MM.1S (cell line): ENCODE measurements at regions not wholly inside any gene's neighbourhood (a gene's known extent, or its start where the extent isn't known, plus 50 kb on each side); places are given as distances from the start of the nearest gene placed in this dataset.

ENCODE experiments used
- EZH2 ChIP-seq: fragments of 300-600 bp; sonication (generic); optimal IDR thresholded peaks from 2 replicates; pipeline ENCODE3; 2017; ENCODE audit warnings: low read depth, mild to moderate bottlenecking, antibody characterized with exemption, low read length, mixed read lengths
- EZH2phosphoT487 ChIP-seq: fragments of 300-600 bp; sonication (generic); IDR thresholded peaks from 2 replicates; pipeline ENCODE4 v1.6.1; 2018; ENCODE audit warnings: antibody characterized with exemption, low read length
- TF ChIP-seq, protein P1 (sequence below): fragments of 300-600 bp; sonication (generic); IDR thresholded peaks from 2 replicates; pipeline ENCODE4 v1.5.1; 2016; ENCODE audit warnings: antibody characterized with exemption, low read length, mixed read lengths

DNA sequence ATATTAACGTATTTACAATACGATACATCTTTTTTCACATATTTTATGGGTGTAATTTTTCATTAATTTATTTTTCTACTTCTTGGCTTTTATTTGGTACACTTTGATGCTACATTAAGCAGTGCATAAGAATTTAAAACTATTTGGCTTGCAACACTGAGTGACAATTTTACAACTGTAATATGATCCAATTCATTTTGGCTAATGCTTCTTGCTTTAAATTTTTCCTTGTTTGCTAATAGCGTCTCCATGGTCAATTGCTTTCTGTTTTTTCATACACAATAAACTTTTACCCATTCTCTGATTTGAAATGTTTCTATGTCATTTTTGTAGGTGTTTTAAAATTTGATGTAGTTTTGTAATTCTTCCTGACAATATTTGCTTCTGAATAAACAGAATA, 773.2 kb downstream of the FAM181B start:
- TF ChIP-seq, protein P1, sequence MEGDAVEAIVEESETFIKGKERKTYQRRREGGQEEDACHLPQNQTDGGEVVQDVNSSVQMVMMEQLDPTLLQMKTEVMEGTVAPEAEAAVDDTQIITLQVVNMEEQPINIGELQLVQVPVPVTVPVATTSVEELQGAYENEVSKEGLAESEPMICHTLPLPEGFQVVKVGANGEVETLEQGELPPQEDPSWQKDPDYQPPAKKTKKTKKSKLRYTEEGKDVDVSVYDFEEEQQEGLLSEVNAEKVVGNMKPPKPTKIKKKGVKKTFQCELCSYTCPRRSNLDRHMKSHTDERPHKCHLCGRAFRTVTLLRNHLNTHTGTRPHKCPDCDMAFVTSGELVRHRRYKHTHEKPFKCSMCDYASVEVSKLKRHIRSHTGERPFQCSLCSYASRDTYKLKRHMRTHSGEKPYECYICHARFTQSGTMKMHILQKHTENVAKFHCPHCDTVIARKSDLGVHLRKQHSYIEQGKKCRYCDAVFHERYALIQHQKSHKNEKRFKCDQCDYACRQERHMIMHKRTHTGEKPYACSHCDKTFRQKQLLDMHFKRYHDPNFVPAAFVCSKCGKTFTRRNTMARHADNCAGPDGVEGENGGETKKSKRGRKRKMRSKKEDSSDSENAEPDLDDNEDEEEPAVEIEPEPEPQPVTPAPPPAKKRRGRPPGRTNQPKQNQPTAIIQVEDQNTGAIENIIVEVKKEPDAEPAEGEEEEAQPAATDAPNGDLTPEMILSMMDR, result no peak
- TF ChIP-seq EZH2, result no peak
- TF ChIP-seq EZH2phosphoT487, result no peak
